ENCODE measurements at regions not wholly inside any gene's neighbourhood (a gene's known extent, or its start where the extent isn't known, plus 50 kb on each side); places are given as distances from the start of the nearest gene placed in this dataset.
"Not testable (repeated sequence)": the region's sequence is repeated elsewhere in the genome, so short reads cannot be mapped to it uniquely, and the experiment has no call there.

DNA sequence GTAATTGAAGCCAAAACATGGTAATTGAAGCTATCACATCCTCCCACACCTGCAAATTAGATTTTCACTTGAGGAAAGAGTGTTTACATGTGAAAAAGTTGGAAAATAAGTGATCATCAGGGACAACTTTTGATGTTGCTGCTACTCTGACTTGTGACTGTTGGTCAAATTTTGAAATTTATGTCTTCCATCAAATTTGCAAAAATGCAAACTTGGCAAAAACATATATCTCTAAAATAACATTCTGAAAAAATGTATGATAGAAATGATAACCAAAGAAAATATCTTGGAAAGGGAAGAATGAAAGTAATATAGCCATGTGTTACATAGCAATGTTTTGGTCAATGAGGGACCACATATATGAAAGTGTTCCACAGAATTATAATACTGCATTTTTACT is 703.9 kb upstream of the SEMA6D start:
- DNase-seq, result no peak

GRCh38 chr15:47027322-47027946 is 689.9 kb upstream of the SEMA6D start:
- DNase-seq, result no peak

GRCh38 chr15:47035475-47036406 is 681.6 kb upstream of the SEMA6D start:
- no peak for DNase-seq

DNA sequence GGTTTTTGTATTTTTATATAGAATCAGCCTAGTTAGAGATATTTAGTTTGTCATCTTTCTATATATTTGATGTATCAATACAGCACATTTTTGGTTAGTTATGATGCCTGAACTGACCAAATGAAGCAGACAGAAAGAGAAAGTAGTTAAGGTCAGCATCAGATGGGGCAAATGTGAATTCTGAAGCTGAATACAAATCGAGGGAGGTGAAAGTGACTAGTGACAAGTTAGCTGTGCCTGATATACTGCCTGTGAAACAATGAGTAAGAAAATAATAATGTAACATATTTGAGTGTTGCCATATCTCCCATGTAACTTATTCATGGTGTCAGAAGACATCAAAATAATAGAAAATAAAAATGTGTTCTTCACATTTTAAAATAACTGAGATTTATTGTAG is 680.3 kb upstream of the SEMA6D start:
- no peak for DNase-seq

DNA sequence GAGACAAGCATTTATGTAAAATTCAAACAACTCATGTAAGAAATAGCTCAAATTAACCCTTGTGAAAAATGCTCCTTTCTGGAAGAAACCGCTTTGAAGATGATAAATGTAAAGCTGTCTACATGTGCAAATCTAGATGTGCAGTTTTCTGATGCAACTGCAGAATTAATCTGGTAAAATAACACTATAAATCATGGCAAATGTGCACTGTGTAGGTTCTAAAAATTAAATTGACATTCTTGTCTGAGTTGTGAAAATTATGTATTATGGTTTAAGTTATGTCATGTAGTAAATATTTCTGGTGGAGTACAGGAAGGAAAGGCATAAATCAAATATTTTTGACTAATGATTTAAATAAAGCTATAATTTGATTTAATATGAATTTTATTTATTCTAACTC is 678.1 kb upstream of the SEMA6D start:
- DNase-seq, result no peak

DNA sequence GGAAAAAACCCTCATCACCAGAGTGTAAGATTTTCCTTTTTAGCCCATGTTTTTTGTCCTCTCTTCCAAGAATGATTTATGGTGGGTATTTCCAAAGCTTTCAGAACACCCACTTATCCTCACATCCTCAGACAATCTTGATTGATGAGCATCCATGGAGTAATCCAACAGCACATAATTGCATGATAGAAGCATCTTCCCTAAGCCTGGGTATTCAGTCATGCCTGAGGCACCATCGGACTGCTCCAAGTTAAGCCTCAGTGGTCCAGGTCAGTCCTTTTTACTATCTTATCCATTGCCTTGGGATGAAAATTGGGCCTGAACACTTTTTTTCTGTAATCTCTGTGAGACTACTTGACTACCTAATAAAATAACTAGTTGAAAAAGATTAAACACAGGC is 676.0 kb upstream of the SEMA6D start:
- DNase-seq, result no peak

- not testable (repeated sequence) for DNase-seq
Observed at GRCh38 chr15:47047981-47048380, 669.3 kb upstream of the SEMA6D start.

- DNase-seq, result no peak
Observed at GRCh38 chr15:47066392-47066791, 650.9 kb upstream of the SEMA6D start.

GRCh38 chr15:47077846-47078245 is 639.5 kb upstream of the SEMA6D start:
- not testable (repeated sequence) for DNase-seq

DNA sequence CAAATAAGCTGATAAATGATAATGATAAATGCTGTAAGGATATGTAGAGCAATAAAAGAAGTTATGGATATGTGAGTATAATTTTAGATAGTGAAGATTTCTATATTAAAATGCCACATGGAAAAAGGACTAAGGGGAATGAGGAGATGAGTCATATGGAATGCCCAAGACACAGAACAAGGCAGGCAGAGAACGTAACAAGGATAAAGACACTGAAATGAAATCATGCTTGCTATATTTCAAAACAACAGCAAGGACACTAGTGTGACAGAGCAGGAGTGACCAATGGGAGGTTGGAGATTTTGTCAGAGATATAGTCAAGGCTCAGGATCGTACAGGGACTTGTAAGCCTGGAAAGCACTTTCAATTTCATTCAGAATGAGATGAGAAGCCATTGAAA is 621.5 kb upstream of the SEMA6D start:
- no peak for DNase-seq

- DNase-seq, result not testable (repeated sequence)
Observed at GRCh38 chr15:47098526-47098925, 618.8 kb upstream of the SEMA6D start.

DNA sequence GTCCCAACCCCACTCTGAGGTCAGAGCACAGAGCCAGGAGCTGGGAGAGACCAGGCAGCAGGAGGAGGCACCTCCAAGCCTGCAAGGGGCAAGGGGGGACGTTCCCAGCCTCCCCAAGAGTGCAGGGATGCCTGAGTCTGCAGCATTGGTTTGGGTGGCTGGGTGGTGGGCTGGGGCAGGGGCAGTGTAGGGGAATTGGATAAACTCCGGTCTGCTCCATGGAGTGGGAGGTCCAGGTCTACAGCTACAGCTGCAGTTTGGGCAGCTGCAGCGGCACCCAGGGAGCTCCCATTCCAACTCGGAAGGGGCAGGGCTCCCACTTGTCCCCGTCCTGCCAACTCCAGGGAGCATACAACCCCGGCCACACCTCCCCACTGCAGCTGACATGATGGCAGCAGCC is 617.5 kb upstream of the SEMA6D start:
- DNase-seq, result not testable (repeated sequence)

- not testable (repeated sequence) for DNase-seq
Observed at GRCh38 chr15:47108800-47109199, 608.5 kb upstream of the SEMA6D start.

DNA sequence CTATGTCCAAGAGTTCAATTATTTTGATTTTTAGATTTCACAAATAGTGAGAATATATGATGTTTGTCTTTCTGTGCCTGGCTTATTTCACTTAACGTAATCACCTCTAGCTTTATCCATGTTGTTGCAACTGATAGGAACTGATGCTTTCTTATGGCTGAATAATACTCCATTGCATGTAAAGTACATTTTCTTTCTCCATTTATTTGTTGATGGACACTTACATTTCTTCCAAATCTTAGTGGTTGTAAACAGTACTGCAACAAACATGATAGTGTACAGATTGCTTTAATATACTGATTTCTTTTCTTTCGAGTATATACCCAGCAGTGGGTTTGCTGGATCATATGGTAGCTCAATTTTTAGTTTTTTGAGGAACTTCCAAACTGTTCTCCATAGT is 600.6 kb upstream of the SEMA6D start:
- DNase-seq, result no peak

- DNase-seq, result no peak
Observed at GRCh38 chr15:47119349-47119748, 598.0 kb upstream of the SEMA6D start.

DNA sequence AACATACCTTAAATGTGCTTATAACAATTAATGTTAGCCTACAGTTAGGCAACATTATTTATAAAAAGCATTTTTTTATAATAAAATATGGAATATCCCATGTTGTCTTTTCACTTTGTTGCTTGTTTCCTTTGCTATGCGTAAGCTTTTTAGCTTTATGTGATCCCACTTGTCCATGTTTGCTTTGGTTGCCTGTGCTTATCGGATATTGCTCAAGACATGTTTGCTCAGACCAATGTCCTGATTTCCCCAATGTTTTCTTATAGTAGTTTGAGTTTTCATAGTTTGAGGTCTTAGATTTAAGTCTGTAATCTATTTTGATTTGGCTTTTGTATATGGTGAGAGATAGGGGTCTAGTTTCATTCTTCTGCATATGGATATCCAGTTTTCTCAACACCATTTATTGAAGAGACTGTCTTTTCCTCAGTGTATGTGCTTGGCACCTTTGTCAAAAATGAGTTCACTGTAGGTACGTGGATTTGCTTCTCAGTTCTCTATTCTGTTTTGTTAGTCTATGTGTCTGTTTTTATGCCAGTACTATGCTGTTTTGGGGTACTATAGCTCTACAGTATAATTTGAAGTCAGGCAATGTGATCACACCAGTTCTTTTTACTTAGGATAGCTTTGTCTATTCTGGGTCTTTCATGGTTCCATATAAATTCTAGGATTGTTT is 592.7 kb upstream of the SEMA6D start:
- no peak for DNase-seq

GRCh38 chr15:47129033-47129432 is 588.3 kb upstream of the SEMA6D start:
- no peak for DNase-seq

DNA sequence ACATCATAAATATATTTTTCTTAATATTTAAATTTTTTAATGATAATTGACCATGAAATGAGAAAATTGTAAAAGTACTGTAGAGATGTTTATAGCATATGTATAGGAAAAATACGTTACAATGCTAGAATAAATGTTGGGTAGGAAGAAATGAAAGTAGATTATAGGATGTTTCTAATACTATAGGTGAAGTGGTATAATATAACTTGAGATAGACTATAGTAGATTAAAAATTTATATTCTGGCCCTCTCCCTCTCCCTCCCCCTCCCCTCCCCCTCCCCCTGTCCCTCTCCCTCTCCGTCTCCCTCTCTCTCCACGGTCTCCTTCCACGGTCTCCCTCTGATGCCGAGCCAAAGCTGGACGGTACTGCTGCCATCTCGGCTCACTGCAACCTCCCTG is 585.9 kb upstream of the SEMA6D start:
- DNase-seq, result not testable (repeated sequence)

- DNase-seq, result no peak
Observed at GRCh38 chr15:47135267-47135666, 582.0 kb upstream of the SEMA6D start.

GRCh38 chr15:47136236-47136635 is 581.1 kb upstream of the SEMA6D start:
- no peak for DNase-seq

DNA sequence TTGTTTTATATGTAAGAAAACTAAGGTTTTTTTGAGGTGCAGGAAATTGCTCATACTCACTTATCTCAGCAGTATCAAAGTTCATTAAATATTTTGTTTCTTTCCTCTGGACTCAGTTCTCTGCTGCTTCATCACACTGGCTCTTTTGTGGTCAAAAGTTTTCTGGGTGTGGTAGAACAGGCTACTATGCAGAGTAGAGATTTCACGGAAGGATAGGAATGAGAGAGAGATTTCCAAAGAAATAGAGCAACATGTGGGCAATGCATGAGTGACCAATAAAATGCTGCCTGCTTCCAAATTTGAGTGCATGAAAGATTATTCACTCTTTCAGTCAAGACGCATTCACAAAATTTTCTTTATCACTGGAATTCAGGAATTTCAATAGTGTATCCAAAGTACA is 577.3 kb upstream of the SEMA6D start:
- no peak for DNase-seq

DNA sequence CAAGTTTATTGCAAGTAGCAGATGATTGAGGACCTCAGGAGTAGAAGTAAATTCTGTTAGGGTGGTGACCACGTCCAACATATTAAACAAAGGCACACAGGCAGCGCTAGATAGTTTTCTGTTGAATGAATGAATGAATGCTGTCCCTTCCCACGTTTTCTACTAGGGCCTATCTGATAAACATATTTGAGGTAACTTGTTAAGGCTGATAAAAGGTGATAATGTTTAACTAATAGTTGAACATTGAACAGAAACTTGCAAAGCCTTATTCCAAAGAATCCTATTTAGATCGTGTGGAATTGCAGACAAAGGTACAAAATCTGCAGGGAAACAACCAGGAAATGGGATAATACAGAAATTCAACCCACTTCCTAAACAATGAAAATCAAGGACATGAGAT is 559.5 kb upstream of the SEMA6D start:
- no peak for DNase-seq

DNA sequence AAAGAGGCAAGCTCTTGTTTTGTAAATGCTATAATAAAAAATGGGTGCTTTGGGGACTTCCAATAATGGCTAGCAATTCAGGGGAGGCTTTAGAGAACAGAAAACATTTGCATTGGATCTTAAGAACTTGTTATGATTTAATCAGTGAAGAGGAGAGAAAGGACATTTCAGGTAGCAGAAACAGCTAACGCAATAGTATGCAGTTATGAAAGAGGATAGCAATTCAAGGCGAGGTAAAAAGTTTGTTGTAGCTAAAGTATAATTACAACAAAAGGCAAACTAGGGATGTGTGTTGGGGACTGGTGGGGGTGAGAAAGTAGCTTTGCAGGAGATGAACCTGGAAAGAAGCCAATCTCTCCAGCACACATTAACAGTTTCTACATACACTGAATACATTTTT is 558.7 kb upstream of the SEMA6D start:
- DNase-seq, result no peak

DNA sequence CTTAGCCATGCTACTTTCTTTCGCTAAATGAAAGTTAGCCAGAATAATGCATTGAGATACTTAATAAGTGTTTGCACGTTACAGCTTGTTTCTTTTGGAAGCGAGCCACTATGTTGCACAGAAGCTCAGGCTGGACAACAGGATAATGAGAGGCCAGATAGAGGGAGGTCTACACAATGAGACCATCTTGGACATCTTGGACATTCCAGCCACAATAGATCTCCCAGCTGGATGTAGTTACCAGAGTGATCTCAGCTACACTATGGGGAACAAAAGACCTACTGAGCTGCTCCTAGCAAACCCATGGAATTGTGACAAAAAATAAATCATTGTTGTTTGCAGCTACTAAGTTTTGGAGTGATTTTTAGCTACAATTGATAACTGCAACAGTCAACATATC is 540.1 kb upstream of the SEMA6D start:
- no peak for DNase-seq
